ENCODE measurements at regions not wholly inside any gene's neighbourhood (a gene's known extent, or its start where the extent isn't known, plus 50 kb on each side); places are given as distances from the start of the nearest gene placed in this dataset.

- Histone ChIP-seq H3K9ac (ENCODE audit: low read length) (no peak overlapping the region), H3K9me2 (ENCODE audit: insufficient read depth) (no peaks in the 10 kb centered on the region), H3K79me2 (ENCODE audit: insufficient read depth, low read length) (no peaks in the 10 kb centered on the region), H3K4me3 (replicated peaks in 1 of 2; ENCODE audit: low read depth in 1 of 2, low read length in 2 of 2) (no peak overlapping the region), H2AFZ (ENCODE audit: low read depth, low read length, poor library complexity, severe bottlenecking) (no peak overlapping the region), H3K36me3 (ENCODE audit: control insufficient read depth in 1 of 2, insufficient read depth in 2 of 2, low read length in 2 of 2) (no peaks in the 10 kb centered on the region), H3K4me1 (ENCODE audit: control insufficient read depth in 1 of 2, insufficient read depth in 2 of 2, low read length in 2 of 2) (no peaks in the 10 kb centered on the region), H4K20me1 (ENCODE audit: insufficient read depth) (no peaks in the 10 kb centered on the region), H3K27ac (ENCODE audit: low read depth, low read length) (no peak overlapping the region), H3K4me2 (ENCODE audit: low read length) (no peak overlapping the region), H3K27me3 (ENCODE audit: insufficient read depth, low read length) (no peaks in the 10 kb centered on the region), H3K9me3 (ENCODE audit: control insufficient read depth in 1 of 2, insufficient read depth in 1 of 2, low read depth in 1 of 2, low read length in 2 of 2) (0 out of 4 replicates have a peak, but pooled peaks cover 0 to 3% of the 10 kb centered on the region in 2 experiments)
- intact Hi-C loops (cut with micrococcal nuclease) = no loop called here
- no peak for ATAC-seq
- no TSS peak for BruUV-seq (replicated peaks)
- ChIA-PET RAD21 (ENCODE audit: low non-redundant PET in 1 of 2, low total read pairs in 2 of 2, uncharacterized antibody in 2 of 2, unreplicated experiment in 2 of 2) (interaction anchor here in 1 of 2 experiments (0.5 kb wide), 1 partner anchor 59 kb away, joined by 3 read pairs; no protein-coding TSS in a partner anchor), CTCF (no interaction called here), POLR2A (no interaction called here)
- DNase-seq (ENCODE audit: low read depth, low spot score) = no peak
- TF ChIP-seq MAX (IDR thresholded peaks at IDR 0.05) (no peak), CEBPB (IDR thresholded peaks at IDR 0.05; ENCODE audit: low read depth) (no peak), ZFX (IDR thresholded peaks at IDR 0.05) (no peak), SRF (IDR thresholded peaks at IDR 0.05; ENCODE audit: low read depth) (no peak), RAD21 (IDR thresholded peaks at IDR 0.05; ENCODE audit: low read depth) (no peak)
Measured at GRCh38 chr4:100948911-100949310, 398.4 kb downstream of the PPP3CA start.

GRCh38 chr4:100945789-100946188, 401.5 kb downstream of the PPP3CA start:
- ChIA-PET CTCF (no interaction called here), POLR2A (no interaction called here), RAD21 (ENCODE audit: low non-redundant PET in 1 of 2, low total read pairs in 2 of 2, uncharacterized antibody in 2 of 2, unreplicated experiment in 2 of 2) (no interaction called here)
- Histone ChIP-seq H3K9ac (ENCODE audit: low read length) (no peak overlapping the region), H3K27me3 (ENCODE audit: insufficient read depth, low read length) (no peaks in the 10 kb centered on the region), H3K4me3 (replicated peaks in 1 of 2; ENCODE audit: low read depth in 1 of 2, low read length in 2 of 2) (no peak overlapping the region), H3K27ac (ENCODE audit: low read depth, low read length) (no peak overlapping the region), H3K4me2 (ENCODE audit: low read length) (no peak overlapping the region), H3K36me3 (ENCODE audit: control insufficient read depth in 1 of 2, insufficient read depth in 2 of 2, low read length in 2 of 2) (no peaks in the 10 kb centered on the region), H4K20me1 (ENCODE audit: insufficient read depth) (no peaks in the 10 kb centered on the region), H3K79me2 (ENCODE audit: insufficient read depth, low read length) (no peaks in the 10 kb centered on the region), H3K9me2 (ENCODE audit: insufficient read depth) (no peaks in the 10 kb centered on the region), H2AFZ (ENCODE audit: low read depth, low read length, poor library complexity, severe bottlenecking) (no peak overlapping the region), H3K4me1 (ENCODE audit: control insufficient read depth in 1 of 2, insufficient read depth in 2 of 2, low read length in 2 of 2) (no peaks in the 10 kb centered on the region), H3K9me3 (ENCODE audit: control insufficient read depth in 1 of 2, insufficient read depth in 1 of 2, low read depth in 1 of 2, low read length in 2 of 2) (peaks cover 0 to 11% of the 10 kb centered on the region in 2 experiments; a peak in 1 of 4 replicates)
- intact Hi-C loops (cut with micrococcal nuclease) = no loop called here
- ATAC-seq = no peak
- DNase-seq (ENCODE audit: low read depth, low spot score) = no peak
- BruUV-seq (replicated peaks) = no TSS peak
- TF ChIP-seq ZBTB33 (IDR thresholded peaks at IDR 0.05; ENCODE audit: extremely low read depth, insufficient replicate concordance, low read length) = no peak
